K562 (cell line): ENCODE measurements at regions not wholly inside any gene's neighbourhood (a gene's known extent, or its start where the extent isn't known, plus 50 kb on each side); places are given as distances from the start of the nearest gene placed in this dataset.
"Not testable (repeated sequence)": the region's sequence is repeated elsewhere in the genome, so short reads cannot be mapped to it uniquely, and the experiment has no call there.

ENCODE experiments used
- CBX5 ChIP-seq: IDR thresholded peaks from 2 replicates; pipeline ENCODE4 v1.6.1; 2014; ENCODE audit warnings: low read depth, borderline replicate concordance
- CTCF ChIP-seq, 3 experiments: IDR thresholded peaks in 2 of 3; conservative IDR thresholded peaks in 1 of 3; 2 replicates each; pipeline ENCODE4 v1.5.1; 2011 to 2012; ENCODE audit warnings: low read length in 3 of 3, mild to moderate bottlenecking in 3 of 3, control low read depth in 2 of 3, improper control_type of control experiment in 1 of 3, inconsistent platforms in 1 of 3, low read depth in 1 of 3, mixed read lengths in 1 of 3, moderate library complexity in 1 of 3; ENCODE audit not compliant: insufficient read depth in 2 of 3

- not testable (repeated sequence) for TF ChIP-seq CTCF (IDR thresholded peaks at IDR 0.05 in 2 of 3, conservative IDR thresholded peaks at IDR 0.05 in 1 of 3; ENCODE audit: insufficient read depth in 2 of 3, low read depth in 1 of 3, low read length in 3 of 3); CBX5
These were observed 151.4 kb upstream of the GK2 start for GRCh38 chr4:79559398-79559797.
